EL (cell line): ENCODE measurements at regions not wholly inside any gene's neighbourhood (a gene's known extent, or its start where the extent isn't known, plus 50 kb on each side); places are given as distances from the start of the nearest gene placed in this dataset.

ENCODE experiments used
- DNase-seq: peaks from one replicate; pipeline ENCODE4 v3.0.0-alpha.2; 2016

- no peak for DNase-seq
Measured at GRCh38 chr1:9419369-9420041, 119.8 kb upstream of the SLC25A33 start.

GRCh38 chr1:9420835-9421532 lies 118.3 kb upstream of the SLC25A33 start:
- DNase-seq = no peak

- no peak for DNase-seq
Measured at GRCh38 chr1:9421533-9421873, 117.8 kb upstream of the SLC25A33 start.

- DNase-seq = no peak
Measured at GRCh38 chr1:9422321-9422720, 116.9 kb upstream of the SLC25A33 start.

GRCh38 chr1:9422911-9423505 lies 116.3 kb upstream of the SLC25A33 start:
- DNase-seq = no peak

GRCh38 chr1:9424261-9424660 lies 115.0 kb upstream of the SLC25A33 start:
- no peak for DNase-seq

- no peak for DNase-seq
Measured at GRCh38 chr1:9425859-9426258, 113.4 kb upstream of the SLC25A33 start.

- no peak for DNase-seq
Measured at GRCh38 chr1:9426291-9426711, 113.0 kb upstream of the SLC25A33 start.

GRCh38 chr1:9427388-9427787 lies 111.9 kb upstream of the SLC25A33 start:
- DNase-seq = no peak

- peak; percentile 98 for DNase-seq
Measured at GRCh38 chr1:9428601-9429341, 110.5 kb upstream of the SLC25A33 start.

- DNase-seq = no peak
Measured at GRCh38 chr1:9429342-9429711, 109.9 kb upstream of the SLC25A33 start.

GRCh38 chr1:9434247-9435152 lies 104.8 kb upstream of the SLC25A33 start:
- DNase-seq = no peak

- DNase-seq = no peak
Measured at GRCh38 chr1:9435153-9435636, 104.1 kb upstream of the SLC25A33 start.

GRCh38 chr1:9435854-9436640 lies 103.2 kb upstream of the SLC25A33 start:
- DNase-seq = no peak

GRCh38 chr1:9437961-9438430 lies 101.3 kb upstream of the SLC25A33 start:
- DNase-seq = no peak

- peak; percentile 50 for DNase-seq
Measured at GRCh38 chr1:9438431-9439073, 100.7 kb upstream of the SLC25A33 start.

- DNase-seq = no peak
Measured at GRCh38 chr1:9439074-9439761, 100.0 kb upstream of the SLC25A33 start.

GRCh38 chr1:9440261-9440660 lies 99.0 kb upstream of the SLC25A33 start:
- no peak for DNase-seq

- DNase-seq = no peak
Measured at GRCh38 chr1:9440763-9441194, 98.5 kb upstream of the SLC25A33 start.

GRCh38 chr1:9441451-9442133 lies 97.7 kb upstream of the SLC25A33 start:
- DNase-seq = no peak
